HG02763 (cell line): ENCODE measurements at regions not wholly inside any gene's neighbourhood (a gene's known extent, or its start where the extent isn't known, plus 50 kb on each side); places are given as distances from the start of the nearest gene placed in this dataset.

Source experiments
- ATAC-seq: cut with Tn5 transposase; IDR thresholded peaks from one replicate; pipeline ENCODE4 v1.9.1; 2021; ENCODE audit warnings: mild to moderate bottlenecking, moderate library complexity; ENCODE audit not compliant: unreplicated experiment

GRCh38 chr1:164473544-164473943 lies 85.4 kb upstream of the PBX1 start:
- no peak for ATAC-seq

DNA sequence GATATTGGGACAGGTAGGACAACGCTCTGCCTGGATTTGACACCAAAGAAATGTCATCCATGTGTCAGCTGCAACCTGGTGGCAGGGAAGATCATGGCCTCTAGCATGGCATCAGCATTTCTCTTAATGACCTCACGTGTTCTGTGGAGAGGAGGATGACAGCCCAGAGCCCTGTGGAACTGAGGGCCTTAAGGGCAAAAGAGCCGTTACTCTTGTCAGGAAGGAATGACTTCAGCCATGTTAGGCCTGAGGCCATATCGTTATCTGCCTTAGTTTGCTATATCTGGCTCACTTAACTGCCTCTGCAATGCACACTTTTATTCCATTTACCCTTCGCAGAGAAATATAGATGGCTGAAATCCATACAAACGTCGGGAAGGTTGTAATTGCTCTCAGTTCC lies 83.2 kb upstream of the PBX1 start:
- ATAC-seq = no peak

- no peak for ATAC-seq
These were observed 81.6 kb upstream of the PBX1 start for GRCh38 chr1:164477343-164477742.

GRCh38 chr1:164479242-164479641 lies 79.7 kb upstream of the PBX1 start:
- ATAC-seq = no peak

DNA sequence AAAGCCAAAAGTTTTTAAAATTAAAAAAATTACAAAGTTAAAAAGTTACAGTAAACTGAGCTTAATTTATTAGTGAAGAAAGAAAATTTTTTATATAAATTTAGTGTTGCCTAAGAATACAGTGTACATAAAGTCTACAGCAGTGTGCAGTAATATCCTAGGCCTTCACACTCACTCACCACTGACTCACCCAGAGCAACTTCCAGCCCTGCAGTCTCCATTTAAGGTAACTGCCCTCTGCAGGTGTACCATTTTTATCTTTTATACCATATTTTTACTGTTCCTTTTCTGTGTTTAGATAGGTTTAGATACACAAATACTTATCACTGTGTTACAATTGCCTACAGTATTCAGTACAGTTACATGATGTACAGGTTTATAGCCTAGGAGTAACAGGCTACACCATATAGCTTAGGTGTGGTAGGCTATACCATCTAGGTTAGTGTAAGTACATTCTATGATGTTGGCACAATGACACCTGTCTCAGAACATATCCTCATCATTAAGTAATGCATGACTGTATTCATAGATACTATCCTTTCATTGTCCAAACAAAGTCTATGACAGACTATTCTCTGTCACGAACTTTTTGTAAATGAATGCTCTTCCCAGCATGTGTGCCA lies 78.6 kb upstream of the PBX1 start:
- ATAC-seq = no peak

- ATAC-seq = no peak
These were observed 63.1 kb upstream of the PBX1 start for GRCh38 chr1:164495905-164496304.

- ATAC-seq = no peak
These were observed 60.2 kb upstream of the PBX1 start for GRCh38 chr1:164498792-164499191.

- no peak for ATAC-seq
These were observed 54.2 kb upstream of the PBX1 start for GRCh38 chr1:164504749-164505148.
